Fibroblast of upper back skin (primary cell): ENCODE measurements at regions not wholly inside any gene's neighbourhood (a gene's known extent, or its start where the extent isn't known, plus 50 kb on each side); places are given as distances from the start of the nearest gene placed in this dataset.
A peak's percentile ranks its signal among the peaks of the same experiment; 100 is the strongest.

Experiments
- DNase-seq: peaks from one replicate; pipeline ENCODE4 v3.0.0-alpha.2; 2013

DNA sequence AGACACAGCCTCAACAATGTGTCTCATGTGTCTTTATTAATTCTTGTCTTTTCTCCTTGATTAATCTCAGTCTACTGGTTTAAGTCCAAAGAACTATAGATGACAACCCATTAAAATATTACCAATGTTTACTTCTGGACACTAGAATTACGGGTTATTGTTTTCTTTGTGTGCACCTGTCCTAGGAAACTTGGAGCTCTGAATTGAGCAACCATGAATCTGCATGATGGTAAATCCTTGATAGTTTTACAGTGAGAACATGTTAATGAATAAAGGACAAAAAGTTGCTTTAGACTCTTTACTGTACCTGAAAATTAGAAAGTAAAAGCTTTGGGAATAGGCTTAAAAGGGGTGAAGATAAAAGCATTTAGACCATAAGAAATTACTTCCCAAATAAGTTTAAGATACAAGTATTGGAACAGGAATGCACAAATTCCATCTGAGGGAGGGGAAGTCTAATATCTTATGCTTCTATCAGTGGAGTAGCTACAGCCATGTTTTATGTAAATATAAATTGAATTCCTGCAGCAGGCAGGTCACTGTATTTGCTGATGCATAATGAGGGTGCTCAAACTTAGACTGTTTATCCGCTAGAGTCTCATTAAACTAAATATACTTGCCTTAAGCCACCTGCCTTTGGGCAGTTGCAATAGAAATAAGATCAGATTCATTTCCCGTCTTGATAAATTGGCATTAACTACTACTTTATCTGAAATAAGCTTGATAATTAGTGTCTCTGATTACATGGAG, 603.7 kb upstream of the GCFC2 start:
- DNase-seq, result no peak

DNA sequence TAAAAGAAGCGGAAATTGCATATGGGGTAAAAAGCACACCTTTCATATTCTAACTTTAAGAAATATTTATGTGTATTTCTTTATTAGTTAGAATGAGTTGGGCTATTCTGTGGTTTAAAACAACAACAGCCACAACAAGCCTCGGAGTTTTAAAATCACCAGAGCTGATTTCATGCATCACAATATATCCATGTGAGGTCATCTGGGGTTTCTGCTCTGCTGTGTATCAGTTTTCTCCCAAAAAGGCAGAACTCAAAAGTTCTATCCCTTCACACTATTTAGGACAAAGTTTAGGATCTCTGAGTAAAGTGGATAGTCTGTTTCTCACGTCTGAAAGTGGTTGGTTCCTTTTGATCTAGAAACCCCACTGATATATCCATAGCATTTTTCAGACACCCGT, 601.5 kb upstream of the GCFC2 start:
- no peak for DNase-seq

DNA sequence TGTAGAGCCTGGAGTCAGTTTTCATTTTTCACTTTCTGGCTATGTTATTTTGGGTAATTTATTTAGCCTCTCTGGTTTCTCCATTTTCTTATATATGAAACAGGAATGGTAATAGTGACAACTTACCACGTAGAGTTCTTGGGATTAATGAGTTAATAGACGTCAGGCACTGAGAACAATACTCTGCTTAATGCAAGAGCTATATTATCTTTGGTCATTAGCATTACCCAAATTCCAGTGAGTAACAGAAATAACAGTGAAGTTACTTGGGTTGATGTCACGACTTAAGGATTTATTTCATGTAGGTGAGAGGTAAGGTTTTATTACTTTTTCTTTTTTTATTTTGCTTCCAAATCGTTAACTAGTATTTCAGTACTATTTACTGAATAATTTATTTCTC, 601.0 kb upstream of the GCFC2 start:
- DNase-seq, result no peak

DNA sequence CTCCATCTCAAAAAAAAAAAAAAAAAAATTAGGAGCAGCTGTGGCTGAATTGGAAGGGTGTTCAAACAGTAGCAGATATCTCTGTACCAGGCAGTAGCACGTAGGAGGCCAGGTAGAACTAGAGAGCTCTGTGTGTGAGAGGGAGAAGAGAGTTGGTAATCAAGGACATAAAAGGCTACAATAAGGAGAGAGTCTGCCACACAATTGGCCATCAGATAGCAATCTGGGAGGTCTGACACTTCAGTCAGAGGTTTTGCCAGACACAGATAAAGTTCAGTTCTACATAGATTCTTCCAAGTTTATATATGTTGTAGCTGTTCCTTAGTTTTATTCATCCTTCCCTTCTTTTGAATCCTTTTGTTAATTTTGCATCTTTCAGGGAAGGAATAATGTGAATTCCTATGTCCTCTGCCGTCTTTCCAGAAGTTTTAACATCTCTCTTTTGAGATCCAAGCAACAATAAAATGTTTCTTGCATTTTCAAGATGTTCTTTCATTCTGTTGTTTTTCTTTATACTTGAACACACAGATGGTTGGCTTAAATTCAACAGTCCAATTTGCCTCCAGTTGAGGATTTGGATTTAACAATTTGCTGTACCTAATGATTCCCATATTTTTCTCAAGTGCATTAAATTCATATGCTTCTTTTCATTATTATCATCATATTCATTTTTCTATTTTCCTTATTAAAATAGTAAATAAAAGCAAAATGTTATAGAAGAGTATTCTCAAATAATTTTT, 600.3 kb upstream of the GCFC2 start:
- DNase-seq, result no peak

DNA sequence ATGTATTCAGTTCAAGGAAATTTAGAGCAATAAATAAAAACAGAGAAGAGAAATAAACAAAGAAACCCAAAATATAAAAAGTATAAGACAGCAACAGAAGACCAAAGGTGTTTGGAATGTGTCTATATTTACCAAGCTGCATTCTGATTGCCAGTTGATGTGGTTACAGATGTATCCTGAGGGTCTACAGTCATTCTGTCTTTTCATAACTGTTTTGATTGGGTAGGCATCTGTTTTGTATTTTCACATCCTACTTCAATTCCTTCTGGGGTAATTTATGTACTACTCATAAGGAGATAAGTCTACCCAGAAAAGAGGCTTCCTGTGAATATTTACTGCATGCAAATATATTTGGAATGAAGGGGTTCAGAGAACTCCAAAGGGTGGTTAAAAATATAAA, 596.8 kb upstream of the GCFC2 start:
- DNase-seq, result no peak

DNA sequence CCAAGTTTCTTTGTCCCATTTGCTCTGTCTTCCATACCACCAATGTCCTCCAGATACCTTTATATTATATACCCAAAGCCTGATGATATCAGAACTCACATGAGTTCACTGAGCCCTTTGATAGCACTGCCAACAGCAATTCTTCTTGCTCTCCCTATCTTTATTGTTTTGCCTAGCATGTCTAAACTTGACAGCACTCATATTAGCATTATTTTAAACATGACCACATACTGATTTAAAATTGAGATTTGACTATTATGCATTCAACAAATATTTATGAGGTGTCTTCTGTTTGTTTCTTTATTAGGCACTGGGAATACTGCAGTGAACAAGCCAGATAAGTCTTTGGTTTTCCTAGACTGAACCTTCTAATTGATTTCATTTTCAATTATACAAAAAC, 587.3 kb upstream of the GCFC2 start:
- no peak for DNase-seq

DNA sequence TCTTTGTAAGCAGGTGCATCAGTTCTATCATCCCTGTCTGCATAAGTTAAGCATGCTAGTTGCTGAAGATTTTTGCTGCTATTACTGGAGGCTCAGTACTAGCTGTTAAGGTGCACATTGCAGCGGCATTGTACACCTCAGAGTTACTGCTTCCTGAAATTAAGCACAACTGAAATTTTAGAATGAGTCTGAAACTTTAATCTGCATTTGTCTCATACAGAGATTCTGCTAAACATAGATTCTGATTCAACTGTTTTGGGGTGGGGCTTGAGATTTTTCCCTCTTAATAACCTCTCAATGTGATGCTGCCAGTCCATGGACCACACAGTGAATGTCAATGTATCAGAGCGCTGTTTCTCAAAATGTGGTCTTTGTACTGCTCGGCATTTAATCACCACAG, 585.7 kb upstream of the GCFC2 start:
- no peak for DNase-seq

DNA sequence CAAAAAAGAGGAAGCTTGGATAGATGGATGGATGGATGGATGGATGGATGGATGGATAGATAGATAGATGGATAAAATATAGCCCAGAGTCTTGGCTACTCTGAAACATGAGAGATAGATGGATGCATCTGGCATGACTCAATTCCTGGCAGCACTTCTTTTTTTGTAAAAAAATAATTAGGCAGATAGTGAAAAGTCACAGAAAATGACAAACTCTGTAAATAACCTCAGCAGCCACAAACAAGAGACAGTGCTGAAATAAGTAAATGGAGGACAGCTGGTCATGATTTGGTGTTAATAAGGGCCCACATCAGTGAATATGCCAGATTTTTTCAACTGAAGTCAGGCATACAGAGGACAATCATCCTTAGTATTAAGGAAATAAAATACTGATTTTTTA, 585.0 kb upstream of the GCFC2 start:
- no peak for DNase-seq

DNA sequence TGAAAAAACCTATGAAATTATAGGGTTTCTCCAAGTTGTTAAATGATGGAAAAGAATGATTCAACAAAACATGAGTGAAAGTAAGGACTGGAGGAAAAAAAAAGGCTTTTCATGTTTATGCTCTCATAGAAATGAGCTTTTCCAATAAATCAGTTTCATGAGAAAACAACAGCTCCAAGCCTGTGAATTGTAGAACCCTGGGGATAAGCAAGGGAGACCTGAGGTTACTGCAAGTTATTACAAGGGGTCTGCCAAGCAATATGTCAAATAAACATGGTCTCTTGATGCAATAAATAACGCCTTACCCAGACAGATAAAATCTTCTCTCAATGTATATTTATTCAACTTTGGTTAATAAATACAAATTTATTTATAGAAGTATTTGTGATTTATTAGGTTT, 577.9 kb upstream of the GCFC2 start:
- DNase-seq, result no peak

DNA sequence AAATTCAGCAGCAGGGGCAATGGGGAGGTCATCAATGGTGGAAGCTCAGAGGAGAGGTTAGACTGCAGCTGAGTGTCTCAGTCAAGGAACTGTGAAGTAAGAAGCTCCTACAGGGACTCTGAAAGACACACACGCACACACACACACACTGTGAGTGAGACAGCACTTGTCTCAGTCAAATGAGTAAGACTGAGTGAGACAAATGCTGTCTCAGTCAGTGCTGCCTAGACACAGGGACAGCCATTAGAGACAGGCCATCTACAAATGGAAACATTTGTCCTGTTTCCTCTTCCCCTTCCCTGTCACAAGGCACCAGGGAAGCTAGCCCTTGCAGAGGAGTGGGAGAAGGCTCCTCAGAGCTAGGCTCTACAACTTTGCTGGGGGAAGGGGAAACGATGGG, 577.4 kb upstream of the GCFC2 start:
- DNase-seq, result no peak

DNA sequence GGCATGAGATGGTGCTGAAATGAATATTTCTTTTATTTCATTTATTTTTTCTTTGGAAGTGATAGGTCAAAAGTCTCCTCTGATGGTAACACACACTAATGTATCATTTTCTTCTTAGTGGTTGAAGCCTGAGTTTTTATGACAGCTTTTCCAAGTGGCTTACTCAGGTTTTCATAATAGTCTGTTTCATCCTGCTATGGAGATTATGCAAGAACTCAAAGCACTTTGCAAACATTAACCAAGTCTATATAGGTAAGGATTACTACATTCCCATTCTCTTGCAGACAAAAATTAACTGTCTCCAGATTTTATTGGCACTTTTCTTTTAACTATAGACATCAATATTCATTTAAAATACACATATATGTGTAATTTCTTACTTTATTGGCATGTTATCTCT, 572.6 kb upstream of the GCFC2 start:
- DNase-seq, result no peak

DNA sequence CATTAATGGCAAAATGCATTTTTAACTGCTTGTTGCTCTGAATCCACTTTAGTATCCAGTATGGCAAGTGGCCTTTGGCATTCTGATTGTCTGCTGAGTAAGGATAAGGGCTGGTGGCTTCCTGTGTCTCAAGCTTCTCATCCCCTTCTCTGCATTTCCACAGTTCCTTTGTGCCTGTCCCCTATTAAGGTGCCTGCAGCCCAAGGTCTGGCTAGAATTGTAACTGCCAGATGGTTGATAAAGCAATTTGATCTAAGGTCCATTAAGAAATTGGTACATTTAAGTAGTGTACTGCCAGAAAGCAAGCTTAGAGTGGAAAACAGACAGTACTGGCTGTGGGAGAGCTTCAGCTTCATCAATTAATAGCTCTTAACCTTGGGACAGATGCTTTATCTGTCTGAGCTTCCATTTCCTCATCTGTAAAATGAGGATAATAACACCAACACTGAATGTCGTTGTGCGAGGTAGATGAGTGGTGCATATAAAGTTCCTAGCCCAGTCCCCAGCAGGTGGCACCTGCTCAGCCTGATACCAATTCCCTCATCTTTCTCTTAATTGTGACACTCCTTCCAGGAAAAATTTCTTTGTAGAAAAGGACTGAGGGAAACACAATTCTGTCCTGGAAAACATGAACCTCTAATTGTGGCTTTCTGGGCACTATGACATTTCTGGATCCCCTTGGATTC, 570.6 kb upstream of the GCFC2 start:
- DNase-seq, result no peak

DNA sequence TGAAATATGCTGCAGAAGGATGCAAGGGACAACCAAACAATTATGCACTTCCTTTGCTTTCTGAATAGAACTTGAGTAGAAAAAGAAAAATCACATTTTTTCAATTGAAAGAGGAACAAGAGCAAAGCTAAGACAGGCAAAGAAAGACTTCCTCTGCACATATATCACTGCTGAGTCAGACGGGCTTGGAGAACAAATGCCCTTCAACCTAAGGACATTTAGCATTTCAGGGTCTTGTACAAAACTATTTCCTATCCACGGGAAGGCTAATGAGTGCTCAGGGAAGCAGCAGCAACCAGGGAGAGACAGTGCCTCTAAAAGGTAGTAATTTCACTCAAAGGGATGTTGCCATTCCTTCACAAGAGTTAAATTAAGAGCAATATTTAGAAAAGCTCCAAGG, 570.0 kb upstream of the GCFC2 start:
- DNase-seq, result no peak

DNA sequence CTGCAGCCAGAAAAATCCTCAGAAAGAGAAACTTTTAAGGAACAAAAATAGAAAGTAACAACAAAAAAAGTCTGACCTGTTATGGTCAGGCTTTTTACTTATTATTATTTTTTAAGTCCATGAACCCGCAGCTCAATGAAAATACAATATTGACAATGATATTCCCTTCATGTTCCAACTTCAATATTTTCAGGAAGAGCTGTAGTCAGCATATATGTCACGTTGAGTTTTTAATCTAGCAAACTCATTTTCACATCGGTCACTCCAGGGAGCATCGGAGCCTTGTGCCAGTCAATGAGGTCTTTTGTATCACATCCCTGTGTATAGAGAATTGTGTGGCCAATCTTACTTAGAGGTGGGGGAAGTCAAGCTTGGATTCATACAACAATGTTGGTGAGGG, 568.4 kb upstream of the GCFC2 start:
- no peak for DNase-seq

DNA sequence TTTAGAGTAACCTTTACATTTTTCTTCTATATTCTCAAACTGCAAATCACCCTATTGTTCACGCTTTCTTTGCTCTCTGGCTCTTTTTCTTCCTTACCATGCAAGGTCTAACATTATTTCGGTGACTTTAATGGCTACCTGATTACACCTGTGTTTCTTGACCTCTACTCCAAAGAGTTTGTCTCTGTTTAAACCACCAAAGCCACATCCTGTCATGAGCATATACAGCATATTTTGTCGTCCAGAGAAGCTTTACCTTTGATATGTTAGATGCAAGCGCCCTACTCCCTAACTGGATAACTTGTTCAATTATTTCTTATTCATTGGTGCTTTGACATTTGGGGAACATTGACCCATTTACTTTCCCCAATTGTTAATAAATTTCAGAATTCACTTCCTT, 565.1 kb upstream of the GCFC2 start:
- no peak for DNase-seq

DNA sequence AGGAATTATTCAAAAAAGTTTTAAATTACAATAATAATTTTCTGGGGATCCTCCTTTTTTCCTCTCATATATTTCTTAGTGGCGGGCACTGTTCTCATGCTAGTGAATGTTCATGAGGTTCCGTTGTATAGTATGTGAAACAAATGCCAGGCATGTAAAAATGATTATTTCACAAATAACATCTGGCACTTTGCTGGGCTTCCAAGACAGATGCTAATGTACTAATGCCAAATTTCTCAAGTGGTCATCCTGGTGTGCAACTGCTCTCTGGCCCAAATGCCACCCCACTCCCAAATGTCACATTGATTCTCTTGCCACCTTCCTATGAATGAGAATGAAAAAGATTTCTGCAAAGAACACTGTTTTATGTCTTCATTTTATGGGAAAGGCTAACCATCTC, 564.0 kb upstream of the GCFC2 start:
- DNase-seq, result no peak

DNA sequence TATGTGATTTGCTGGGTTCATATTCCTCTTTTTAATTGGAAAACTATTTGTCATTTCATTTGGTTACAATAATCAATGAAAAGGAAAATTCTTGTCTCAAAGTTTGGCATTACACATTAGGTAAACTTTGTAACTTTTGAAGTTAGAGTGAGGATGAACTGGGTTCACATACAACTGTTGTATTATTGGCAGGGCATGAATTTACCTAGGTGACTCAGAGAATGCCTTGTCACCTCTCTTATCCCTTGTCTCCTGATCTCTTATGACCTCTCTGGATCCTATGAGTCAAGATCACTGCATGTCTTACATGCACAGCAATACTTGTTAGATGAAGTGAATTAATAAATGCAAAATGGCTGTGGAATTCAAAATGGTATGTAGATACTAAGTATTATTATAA, 563.4 kb upstream of the GCFC2 start:
- no peak for DNase-seq

DNA sequence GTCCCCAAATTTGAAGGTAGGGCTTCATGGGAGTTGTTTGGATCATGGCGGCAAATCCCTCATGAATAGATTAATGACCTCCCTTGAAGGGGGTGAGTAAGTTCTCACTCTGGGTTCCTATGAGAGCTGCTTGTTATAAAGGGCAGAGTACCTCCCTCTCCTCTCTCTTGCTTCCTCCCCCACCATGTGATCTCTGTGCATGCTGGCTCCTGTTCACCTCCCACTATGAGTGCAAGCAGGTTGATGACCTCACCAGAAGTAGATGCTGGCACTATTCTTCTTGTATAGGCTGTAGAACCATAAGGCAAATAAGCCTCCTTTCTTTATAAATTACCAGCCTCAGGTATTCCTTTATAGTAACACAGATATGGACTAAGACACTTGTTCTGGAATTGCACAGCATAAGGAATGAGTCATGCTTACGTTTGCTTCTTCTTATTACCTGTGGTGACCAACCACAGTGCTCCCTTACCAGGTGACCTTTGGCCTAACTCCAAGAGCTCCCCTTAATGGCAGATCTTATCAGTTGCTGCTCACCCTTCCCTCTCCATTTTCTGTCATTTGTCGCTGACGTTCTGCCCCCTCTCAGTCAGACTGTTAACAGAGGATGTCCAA, 559.5 kb upstream of the GCFC2 start:
- DNase-seq, result no peak

DNA sequence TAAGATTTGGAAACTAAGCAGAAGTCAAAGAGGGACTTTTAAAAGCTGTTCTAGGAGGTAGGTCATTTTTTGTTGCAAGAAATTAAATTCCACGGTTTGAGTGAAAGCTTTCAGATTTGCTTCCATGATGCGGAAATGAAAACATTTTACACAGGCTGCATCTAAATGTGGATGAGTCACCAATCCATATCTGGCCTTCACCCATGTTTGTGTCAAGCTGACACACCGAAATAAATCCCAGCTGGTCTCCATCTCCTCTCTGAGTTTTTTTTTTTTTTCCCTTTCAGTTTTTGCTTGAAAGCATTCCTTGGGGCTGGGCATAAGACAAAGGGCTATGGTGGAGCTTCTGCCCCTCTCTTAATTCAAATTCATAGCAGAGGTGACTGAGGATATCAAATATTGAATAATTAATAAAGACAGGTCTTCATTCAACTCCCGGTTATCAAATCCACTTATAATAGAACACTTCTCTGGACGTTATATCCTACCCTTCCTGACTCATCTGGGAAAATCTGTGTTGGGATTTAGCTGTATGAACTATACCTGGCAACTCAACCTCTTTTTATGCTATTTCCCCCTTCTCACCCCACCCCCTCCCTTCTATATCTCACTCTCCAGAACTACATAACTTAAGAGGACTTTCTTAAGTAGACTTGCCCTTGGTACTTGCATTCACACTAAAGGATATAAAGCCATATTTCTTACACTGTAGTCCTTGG, 558.3 kb upstream of the GCFC2 start:
- peak; percentile 29 for DNase-seq

DNA sequence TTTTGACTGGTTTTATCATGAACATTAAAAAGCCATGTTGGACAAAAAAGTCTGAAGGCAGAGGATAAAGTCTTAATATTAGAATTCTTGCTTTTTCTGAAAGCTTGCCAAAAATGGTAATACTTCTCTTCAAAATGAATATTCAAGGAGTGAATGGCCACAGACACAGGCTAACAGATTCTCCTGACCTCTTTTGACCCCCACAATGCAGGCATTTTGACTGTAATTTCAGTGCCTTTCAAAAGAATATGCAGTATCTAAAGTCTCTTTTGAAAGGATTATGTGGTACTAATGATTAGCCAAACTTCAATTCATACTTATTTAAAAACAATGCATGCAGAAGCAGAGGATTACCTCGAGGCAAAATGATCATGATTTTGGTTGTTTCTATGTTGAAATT, 557.8 kb upstream of the GCFC2 start:
- no peak for DNase-seq

DNA sequence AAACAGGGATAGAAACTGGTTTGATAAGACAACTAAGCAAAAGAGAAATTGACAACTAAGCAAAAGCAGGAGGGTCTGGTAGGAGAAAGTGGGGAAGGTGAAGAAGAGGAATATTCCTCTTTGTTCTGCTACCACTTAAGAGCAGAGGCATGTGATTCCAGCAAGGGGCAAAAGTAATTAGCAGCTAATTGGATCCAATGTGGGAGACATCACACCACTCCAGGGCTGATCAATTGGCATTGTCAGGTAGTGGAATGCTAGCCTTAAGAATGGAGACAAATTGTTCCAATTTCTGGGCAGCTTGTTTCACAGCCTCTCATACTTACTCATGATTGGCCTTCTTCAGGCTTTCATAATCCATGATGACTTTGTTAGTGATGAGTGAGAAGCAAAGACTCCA, 547.1 kb upstream of the GCFC2 start:
- DNase-seq, result no peak

DNA sequence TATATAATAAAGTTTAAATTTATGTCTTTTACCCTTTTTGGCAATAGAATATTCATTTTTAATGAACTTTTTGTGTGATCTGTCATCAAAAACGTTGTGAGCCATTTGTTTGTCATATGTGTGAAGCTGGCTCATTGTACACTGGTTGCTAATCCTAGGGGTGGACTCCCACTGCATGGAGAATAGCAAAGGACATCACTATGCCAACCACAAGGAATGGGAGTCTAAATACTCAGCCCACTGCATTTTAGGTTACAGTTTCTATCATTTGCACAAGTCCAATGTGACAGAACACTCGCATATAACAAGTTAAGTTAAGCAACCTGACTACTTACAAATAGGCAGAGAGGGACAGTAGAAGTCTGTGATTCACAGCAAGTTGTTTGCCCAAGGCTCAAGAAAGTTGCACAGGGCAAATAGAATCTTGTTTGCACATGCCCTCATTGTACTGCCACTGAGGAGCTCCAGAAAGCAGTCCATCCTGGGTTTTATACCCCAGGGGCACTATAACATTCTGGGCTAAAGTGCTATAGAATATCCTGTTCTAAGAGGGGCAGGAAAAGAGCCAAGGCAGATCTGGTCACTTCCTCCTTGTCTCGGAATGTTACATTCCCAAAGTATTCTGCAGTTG, 545.9 kb upstream of the GCFC2 start:
- DNase-seq, result no peak

DNA sequence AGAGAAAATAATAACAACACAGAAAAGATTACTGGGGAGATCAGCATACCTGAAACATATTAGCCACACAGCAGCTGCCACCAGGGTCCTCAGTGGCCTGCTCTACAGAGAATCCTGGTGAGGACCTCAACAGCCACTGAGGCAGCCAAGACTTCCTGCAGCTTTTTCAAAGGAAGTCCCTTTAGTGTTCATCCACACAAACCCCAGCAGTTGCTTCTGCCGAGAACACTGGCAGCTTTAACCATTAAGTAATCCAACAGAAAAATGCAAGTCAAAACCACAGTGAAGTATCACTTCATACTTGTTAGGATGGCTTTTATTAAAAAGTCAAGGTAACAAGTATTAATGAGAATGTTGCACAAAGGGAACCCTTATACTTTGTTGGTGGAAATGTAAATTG, 542.0 kb upstream of the GCFC2 start:
- DNase-seq, result no peak
